ENCODE measurements at regions not wholly inside any gene's neighbourhood (a gene's known extent, or its start where the extent isn't known, plus 50 kb on each side); places are given as distances from the start of the nearest gene placed in this dataset.

DNA sequence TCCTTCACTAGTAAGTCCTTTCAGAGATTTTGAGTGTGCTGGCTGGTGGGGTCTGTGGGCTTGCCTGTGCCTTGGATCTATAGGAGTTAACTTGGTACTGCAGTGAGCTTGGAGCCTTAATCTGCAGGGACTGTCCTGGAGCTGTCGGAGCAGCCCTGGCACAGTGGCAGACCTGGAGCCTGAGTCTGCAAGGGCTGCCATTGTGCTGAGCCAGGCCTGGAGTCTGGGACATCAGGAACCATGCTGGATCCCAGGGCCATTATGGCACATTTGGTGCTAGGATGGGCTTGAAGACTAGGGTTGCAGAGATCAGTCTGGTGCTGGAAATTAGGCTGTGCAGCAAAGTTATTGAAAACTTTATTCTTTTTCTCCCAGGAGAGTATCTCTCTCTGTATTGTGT lies 665.4 kb downstream of the METTL15 start:
- H3K9me3 ChIP-seq, result no peaks in the 10 kb centered on the region
- H3K27me3 ChIP-seq, result no peaks in the 10 kb centered on the region
- TF ChIP-seq, protein P1, sequence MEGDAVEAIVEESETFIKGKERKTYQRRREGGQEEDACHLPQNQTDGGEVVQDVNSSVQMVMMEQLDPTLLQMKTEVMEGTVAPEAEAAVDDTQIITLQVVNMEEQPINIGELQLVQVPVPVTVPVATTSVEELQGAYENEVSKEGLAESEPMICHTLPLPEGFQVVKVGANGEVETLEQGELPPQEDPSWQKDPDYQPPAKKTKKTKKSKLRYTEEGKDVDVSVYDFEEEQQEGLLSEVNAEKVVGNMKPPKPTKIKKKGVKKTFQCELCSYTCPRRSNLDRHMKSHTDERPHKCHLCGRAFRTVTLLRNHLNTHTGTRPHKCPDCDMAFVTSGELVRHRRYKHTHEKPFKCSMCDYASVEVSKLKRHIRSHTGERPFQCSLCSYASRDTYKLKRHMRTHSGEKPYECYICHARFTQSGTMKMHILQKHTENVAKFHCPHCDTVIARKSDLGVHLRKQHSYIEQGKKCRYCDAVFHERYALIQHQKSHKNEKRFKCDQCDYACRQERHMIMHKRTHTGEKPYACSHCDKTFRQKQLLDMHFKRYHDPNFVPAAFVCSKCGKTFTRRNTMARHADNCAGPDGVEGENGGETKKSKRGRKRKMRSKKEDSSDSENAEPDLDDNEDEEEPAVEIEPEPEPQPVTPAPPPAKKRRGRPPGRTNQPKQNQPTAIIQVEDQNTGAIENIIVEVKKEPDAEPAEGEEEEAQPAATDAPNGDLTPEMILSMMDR (IDR thresholded peaks at IDR 0.05; ENCODE audit: low read depth, low read length), result no peak
- no peaks in the 10 kb centered on the region for H3K36me3 ChIP-seq
- no peak for DNase-seq
- H3K4me3 ChIP-seq (ENCODE audit: low read depth, low read length), result no peak overlapping the region
- H3K4me1 ChIP-seq, result no peaks in the 10 kb centered on the region

GRCh38 chr11:28770806-28771205 lies 662.6 kb downstream of the METTL15 start:
- H3K4me3 ChIP-seq (ENCODE audit: low read depth, low read length), result no peak overlapping the region
- H3K9me3 ChIP-seq, result no peaks in the 10 kb centered on the region
- no peaks in the 10 kb centered on the region for H3K36me3 ChIP-seq
- H3K4me1 ChIP-seq, result no peaks in the 10 kb centered on the region
- DNase-seq, result no peak
- no peaks in the 10 kb centered on the region for H3K27me3 ChIP-seq
- TF ChIP-seq, protein P1 (IDR thresholded peaks at IDR 0.05; ENCODE audit: low read depth, low read length), result no peak

GRCh38 chr11:28767574-28767973 lies 659.4 kb downstream of the METTL15 start:
- DNase-seq, result no peak
- Histone ChIP-seq H3K36me3 (no peaks in the 10 kb centered on the region), H3K4me3 (ENCODE audit: low read depth, low read length) (no peak overlapping the region), H3K9me3 (no peaks in the 10 kb centered on the region), H3K4me1 (no peaks in the 10 kb centered on the region), H3K27me3 (no peaks in the 10 kb centered on the region)
- TF ChIP-seq, protein P1 (IDR thresholded peaks at IDR 0.05; ENCODE audit: low read depth, low read length), result no peak

DNA sequence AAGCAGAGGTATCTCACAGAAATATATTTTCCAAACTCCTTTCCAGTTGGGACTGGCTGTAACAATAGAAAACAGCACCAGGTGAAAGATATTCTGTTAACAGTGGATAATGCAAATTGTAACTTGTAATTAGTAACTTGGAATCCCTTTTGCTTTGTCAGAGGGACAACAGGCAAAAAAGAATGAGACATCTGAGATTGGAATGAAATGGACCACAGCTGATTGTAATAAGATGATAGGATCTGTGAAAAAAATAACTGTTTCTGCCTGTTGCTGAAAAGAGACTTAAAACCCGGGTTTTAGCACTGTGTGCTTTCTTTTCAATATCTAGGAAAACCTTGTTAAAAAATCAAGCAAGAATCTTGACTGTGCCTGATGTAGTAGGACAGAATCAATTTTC lies 655.7 kb downstream of the METTL15 start:
- no peak overlapping the region for H3K4me3 ChIP-seq (ENCODE audit: low read depth, low read length)
- no peaks in the 10 kb centered on the region for H3K27me3 ChIP-seq
- TF ChIP-seq, protein P1 (IDR thresholded peaks at IDR 0.05; ENCODE audit: low read depth, low read length), result no peak
- H3K36me3 ChIP-seq, result no peaks in the 10 kb centered on the region
- no peaks in the 10 kb centered on the region for H3K4me1 ChIP-seq
- no peaks in the 10 kb centered on the region for H3K9me3 ChIP-seq
- no peak for DNase-seq

GRCh38 chr11:28763151-28763550 lies 655.0 kb downstream of the METTL15 start:
- no peak for DNase-seq
- TF ChIP-seq, protein P1 (IDR thresholded peaks at IDR 0.05; ENCODE audit: low read depth, low read length), result no peak
- no peak overlapping the region for H3K4me3 ChIP-seq (ENCODE audit: low read depth, low read length)
- no peaks in the 10 kb centered on the region for H3K36me3 ChIP-seq
- H3K4me1 ChIP-seq, result no peaks in the 10 kb centered on the region
- no peaks in the 10 kb centered on the region for H3K27me3 ChIP-seq
- H3K9me3 ChIP-seq, result no peaks in the 10 kb centered on the region

DNA sequence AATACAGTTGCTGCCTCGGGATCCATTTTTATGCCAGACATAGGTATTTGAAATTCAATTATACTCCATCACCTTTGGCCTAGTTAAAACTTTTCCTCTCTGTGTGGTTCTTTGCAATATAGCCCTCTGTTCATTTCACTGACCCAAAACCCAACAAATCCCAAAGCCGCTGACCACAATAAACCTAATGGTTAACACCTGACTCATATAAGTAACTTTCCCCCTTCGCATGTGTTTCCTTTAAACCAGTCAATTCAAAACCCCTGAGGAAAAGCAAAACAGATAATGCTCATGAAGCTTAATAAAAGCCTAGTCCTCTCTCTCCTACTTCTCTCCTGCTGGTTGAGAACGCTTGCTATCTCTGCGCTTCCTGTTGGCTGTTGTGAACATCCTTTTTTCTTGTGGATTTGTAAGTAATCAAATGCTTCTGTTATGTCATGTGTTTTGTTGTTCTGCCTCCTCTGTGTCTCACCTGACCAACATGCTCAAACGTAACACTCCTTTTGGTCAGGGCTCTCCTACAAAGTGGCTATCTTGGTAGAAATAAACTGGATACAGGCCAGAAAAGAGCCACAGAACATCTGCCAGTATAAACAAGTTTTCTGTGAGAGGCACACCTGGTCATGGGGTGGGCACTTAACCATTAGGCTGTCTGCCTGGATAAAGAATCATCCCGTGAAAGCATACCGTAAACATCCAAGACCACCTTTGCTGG lies 652.6 kb downstream of the METTL15 start:
- DNase-seq, result no peak
- TF ChIP-seq, protein P1 (IDR thresholded peaks at IDR 0.05; ENCODE audit: low read depth, low read length), result no peak
- no peak overlapping the region for H3K4me3 ChIP-seq (ENCODE audit: low read depth, low read length)
- no peaks in the 10 kb centered on the region for H3K4me1 ChIP-seq
- no peaks in the 10 kb centered on the region for H3K27me3 ChIP-seq
- no peaks in the 10 kb centered on the region for H3K36me3 ChIP-seq
- no peaks in the 10 kb centered on the region for H3K9me3 ChIP-seq

All from BE2C (cell line).